Progenitor cell of endocrine pancreas (in vitro differentiated cells): ENCODE measurements at regions not wholly inside any gene's neighbourhood (a gene's known extent, or its start where the extent isn't known, plus 50 kb on each side); places are given as distances from the start of the nearest gene placed in this dataset.

Source experiments
- DNase-seq: peaks from one replicate; pipeline ENCODE4 v3.0.0; 2021; ENCODE audit warnings: low spot score; ENCODE audit not compliant: unreplicated experiment
- H3K27ac Mint-ChIP-seq: 2 replicates; pipeline ENCODE4 v1.8.0; 2021; ENCODE audit warnings: mild to moderate bottlenecking, moderate library complexity, mixed read lengths
- H3K27me3 Mint-ChIP-seq: 2 replicates; pipeline ENCODE4 v1.8.0; 2021; ENCODE audit warnings: mixed read lengths
- H3K36me3 Mint-ChIP-seq: 2 replicates; pipeline ENCODE4 v1.8.0; 2022; ENCODE audit warnings: mixed read lengths; ENCODE audit not compliant: insufficient read depth
- H3K4me1 Mint-ChIP-seq: 2 replicates; pipeline ENCODE4 v1.8.0; 2021; ENCODE audit warnings: low read depth, mixed read lengths
- H3K4me3 Mint-ChIP-seq: 2 replicates; pipeline ENCODE4 v1.8.0; 2021; ENCODE audit warnings: low read depth, mild to moderate bottlenecking, moderate library complexity, mixed read lengths
- H3K9me3 Mint-ChIP-seq: 2 replicates; pipeline ENCODE4 v1.8.0; 2021; ENCODE audit warnings: low read depth, mixed read lengths
- TF ChIP-seq, protein P1 (sequence below): fragments of 200-600 bp; sonication (generic); IDR thresholded peaks from one replicate; pipeline ENCODE4 v1.5.0; 2021; ENCODE audit warnings: antibody characterized with exemption, mild to moderate bottlenecking; ENCODE audit not compliant: unreplicated experiment

GRCh38 chr10:23694446-23694920 is 255.6 kb downstream of the OTUD1 start:
- DNase-seq: peak; percentile 30
- TF ChIP-seq, protein P1, sequence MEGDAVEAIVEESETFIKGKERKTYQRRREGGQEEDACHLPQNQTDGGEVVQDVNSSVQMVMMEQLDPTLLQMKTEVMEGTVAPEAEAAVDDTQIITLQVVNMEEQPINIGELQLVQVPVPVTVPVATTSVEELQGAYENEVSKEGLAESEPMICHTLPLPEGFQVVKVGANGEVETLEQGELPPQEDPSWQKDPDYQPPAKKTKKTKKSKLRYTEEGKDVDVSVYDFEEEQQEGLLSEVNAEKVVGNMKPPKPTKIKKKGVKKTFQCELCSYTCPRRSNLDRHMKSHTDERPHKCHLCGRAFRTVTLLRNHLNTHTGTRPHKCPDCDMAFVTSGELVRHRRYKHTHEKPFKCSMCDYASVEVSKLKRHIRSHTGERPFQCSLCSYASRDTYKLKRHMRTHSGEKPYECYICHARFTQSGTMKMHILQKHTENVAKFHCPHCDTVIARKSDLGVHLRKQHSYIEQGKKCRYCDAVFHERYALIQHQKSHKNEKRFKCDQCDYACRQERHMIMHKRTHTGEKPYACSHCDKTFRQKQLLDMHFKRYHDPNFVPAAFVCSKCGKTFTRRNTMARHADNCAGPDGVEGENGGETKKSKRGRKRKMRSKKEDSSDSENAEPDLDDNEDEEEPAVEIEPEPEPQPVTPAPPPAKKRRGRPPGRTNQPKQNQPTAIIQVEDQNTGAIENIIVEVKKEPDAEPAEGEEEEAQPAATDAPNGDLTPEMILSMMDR: no peak
- H3K36me3 Mint-ChIP-seq: no peaks in the 10 kb centered on the region
- H3K27ac Mint-ChIP-seq: no peak overlapping the region
- peak overlapping the region; percentile 76 for H3K4me3 Mint-ChIP-seq
- H3K4me1 Mint-ChIP-seq: peaks cover 15% of the 10 kb centered on the region
- peaks cover 90% of the 10 kb centered on the region for H3K27me3 Mint-ChIP-seq
- H3K9me3 Mint-ChIP-seq: no peaks in the 10 kb centered on the region

- Mint-ChIP-seq H3K4me3 (peak overlapping the region; percentile 76), H3K27me3 (peaks cover 90% of the 10 kb centered on the region), H3K36me3 (no peaks in the 10 kb centered on the region), H3K4me1 (peaks cover 15% of the 10 kb centered on the region), H3K9me3 (no peaks in the 10 kb centered on the region), H3K27ac (peak overlapping the region; percentile 57)
- DNase-seq: no peak
- TF ChIP-seq, protein P1: peak; percentile 48
Measured at GRCh38 chr10:23694921-23695824, 256.3 kb downstream of the OTUD1 start.

DNA sequence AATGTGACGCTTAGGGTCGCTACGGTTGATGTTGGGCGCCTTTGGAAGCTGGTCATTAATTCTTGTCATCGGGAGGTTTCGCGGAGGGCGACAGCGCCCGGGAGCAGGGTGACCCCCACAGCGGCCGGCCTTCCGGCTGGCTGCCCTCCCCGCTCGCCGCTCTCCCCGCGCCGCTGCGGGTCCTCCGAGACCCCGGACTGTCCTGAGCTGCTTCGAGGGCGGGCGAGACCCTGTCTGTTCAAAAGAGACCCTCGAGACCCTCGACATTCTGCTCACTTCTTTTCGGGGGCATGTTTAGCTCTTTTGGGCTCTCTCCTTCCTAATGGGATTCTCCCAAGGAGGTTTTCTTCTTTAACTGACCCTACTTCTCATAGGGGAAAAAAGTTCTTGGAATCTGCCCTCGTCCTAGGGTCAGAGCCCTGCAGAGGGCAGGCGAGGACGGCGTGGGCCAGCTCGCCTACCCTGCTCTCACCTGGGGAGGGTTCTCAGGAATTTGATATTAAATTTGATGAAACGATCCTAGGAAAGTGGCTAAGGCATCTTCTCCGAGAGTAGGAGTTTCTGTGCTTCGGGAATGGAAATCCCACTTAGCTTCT is 257.0 kb downstream of the OTUD1 start:
- TF ChIP-seq, protein P1: peak; percentile 42
- peaks cover 15% of the 10 kb centered on the region for H3K4me1 Mint-ChIP-seq
- H3K27me3 Mint-ChIP-seq: peaks cover 90% of the 10 kb centered on the region

GRCh38 chr10:23696476-23696875 is 257.6 kb downstream of the OTUD1 start:
- H3K27me3 Mint-ChIP-seq: peaks cover 91% of the 10 kb centered on the region
- no peak for DNase-seq

More for the DNA sequence above, 257.0 kb downstream of the OTUD1 start:
- Mint-ChIP-seq H3K9me3 (no peaks in the 10 kb centered on the region), H3K36me3 (no peaks in the 10 kb centered on the region), H3K27ac (no peak overlapping the region), H3K4me3 (peak overlapping the region; percentile 76)
- no peak for DNase-seq

DNA sequence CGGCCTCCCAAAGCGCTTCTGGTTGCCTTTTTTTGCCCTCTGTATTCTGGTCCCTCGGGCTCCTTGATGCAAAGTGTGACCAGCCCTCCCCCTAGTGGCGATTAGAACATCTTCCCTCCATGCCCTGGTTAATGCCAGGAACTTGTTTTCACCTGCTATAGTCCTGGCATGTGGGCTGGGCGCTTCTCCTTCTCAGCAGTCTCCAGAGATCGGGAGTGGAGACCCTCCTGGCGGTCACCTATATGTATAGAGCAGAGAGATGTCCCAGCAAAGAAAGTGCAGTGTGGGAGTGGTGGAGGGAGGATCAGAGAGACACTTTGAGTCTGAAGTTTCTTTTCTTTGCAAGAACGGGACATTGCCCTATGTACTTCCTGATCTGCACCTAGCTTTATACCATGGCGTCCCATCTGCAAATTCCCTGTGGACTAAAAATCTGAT is 264.1 kb downstream of the OTUD1 start:
- Mint-ChIP-seq H3K27ac (no peak overlapping the region), H3K4me1 (peaks cover 5% of the 10 kb centered on the region)
- TF ChIP-seq, protein P1: peak; percentile 80

More at GRCh38 chr10:23696476-23696875, 257.6 kb downstream of the OTUD1 start:
- no peaks in the 10 kb centered on the region for H3K36me3 Mint-ChIP-seq
- TF ChIP-seq, protein P1: no peak
- H3K4me1 Mint-ChIP-seq: peaks cover 15% of the 10 kb centered on the region
- peak overlapping the region; percentile 76 for H3K4me3 Mint-ChIP-seq
- no peak overlapping the region for H3K27ac Mint-ChIP-seq
- H3K9me3 Mint-ChIP-seq: no peaks in the 10 kb centered on the region

More for the DNA sequence above, 264.1 kb downstream of the OTUD1 start:
- H3K9me3 Mint-ChIP-seq: peaks cover 16% of the 10 kb centered on the region
- H3K27me3 Mint-ChIP-seq: peaks cover 49% of the 10 kb centered on the region
- H3K36me3 Mint-ChIP-seq: peaks cover 2% of the 10 kb centered on the region
- DNase-seq: peak; percentile 40
- H3K4me3 Mint-ChIP-seq: peak overlapping the region; percentile 7
